Astrocyte (in vitro differentiated cells and primary cell): ENCODE measurements at regions not wholly inside any gene's neighbourhood (a gene's known extent, or its start where the extent isn't known, plus 50 kb on each side); places are given as distances from the start of the nearest gene placed in this dataset.
"Not testable (repeated sequence)": the region's sequence is repeated elsewhere in the genome, so short reads cannot be mapped to it uniquely, and the experiment has no call there.

ENCODE experiments used
- DNase-seq: peaks from one replicate; pipeline ENCODE4 v3.0.0-alpha.2; 2010; ENCODE audit warnings: low read depth
- FAIRE-seq: peaks from 2 replicates; lab custom pipeline; 2011; peaks lifted over from hg19 to GRCh38; lab: Jason Lieb, UNC
- H2AFZ ChIP-seq: 2 replicates; pipeline ENCODE4 v1.6.0; 2012; ENCODE audit warnings: low read depth, low read length, inconsistent platforms
- H3K27ac ChIP-seq: 2 replicates; pipeline ENCODE4 v1.5.1; 2011; ENCODE audit warnings: low read depth, low read length, inconsistent platforms
- H3K27me3 ChIP-seq: 2 replicates; pipeline ENCODE4 v1.6.0; 2011; ENCODE audit warnings: low read length, inconsistent platforms; ENCODE audit not compliant: insufficient read depth
- H3K36me3 ChIP-seq: 2 replicates; pipeline ENCODE4 v1.5.1; 2011; ENCODE audit warnings: low read length, inconsistent platforms; ENCODE audit not compliant: insufficient read depth
- H3K4me1 ChIP-seq: 2 replicates; pipeline ENCODE4 v1.5.1; 2011; ENCODE audit warnings: low read length, inconsistent platforms; ENCODE audit not compliant: insufficient read depth
- H3K4me2 ChIP-seq: 2 replicates; pipeline ENCODE4 v1.6.0; 2012; ENCODE audit warnings: low read length, inconsistent platforms
- H3K4me3 ChIP-seq: 2 replicates; pipeline ENCODE4 v1.5.1; 2011; ENCODE audit warnings: low read depth, mild to moderate bottlenecking, low read length, inconsistent platforms; ENCODE audit not compliant: insufficient read depth
- H3K79me2 ChIP-seq: 2 replicates; pipeline ENCODE4 v1.6.0; 2012; ENCODE audit warnings: mild to moderate bottlenecking, low read length, inconsistent platforms; ENCODE audit not compliant: insufficient read depth
- H3K9ac ChIP-seq: 2 replicates; pipeline ENCODE4 v1.6.0; 2012; ENCODE audit warnings: mild to moderate bottlenecking, low read length, inconsistent platforms
- H3K9me3 ChIP-seq: 2 replicates; pipeline ENCODE4 v1.5.1; 2012; ENCODE audit warnings: low read depth, mild to moderate bottlenecking, low read length, inconsistent platforms; ENCODE audit not compliant: insufficient read depth
- H4K20me1 ChIP-seq: 2 replicates; pipeline ENCODE4 v1.6.0; 2012; ENCODE audit warnings: low read length, inconsistent platforms; ENCODE audit not compliant: insufficient read depth
- H3K27ac Mint-ChIP-seq: one replicate; pipeline ENCODE4 v1.8.0; 2021; ENCODE audit warnings: mild to moderate bottlenecking, mixed read lengths; ENCODE audit not compliant: unreplicated experiment
- H3K27me3 Mint-ChIP-seq: one replicate; pipeline ENCODE4 v1.8.0; 2021; ENCODE audit warnings: low read depth, mixed read lengths; ENCODE audit not compliant: unreplicated experiment
- H3K36me3 Mint-ChIP-seq: one replicate; pipeline ENCODE4 v1.8.0; 2021; ENCODE audit warnings: low read depth, mixed read lengths; ENCODE audit not compliant: unreplicated experiment
- H3K4me1 Mint-ChIP-seq: one replicate; pipeline ENCODE4 v1.8.0; 2021; ENCODE audit warnings: low read depth, mixed read lengths; ENCODE audit not compliant: unreplicated experiment
- H3K4me3 Mint-ChIP-seq: one replicate; pipeline ENCODE4 v1.8.0; 2021; ENCODE audit warnings: mild to moderate bottlenecking, moderate library complexity, mixed read lengths; ENCODE audit not compliant: unreplicated experiment
- H3K9me3 Mint-ChIP-seq: one replicate; pipeline ENCODE4 v1.8.0; 2021; ENCODE audit warnings: mild to moderate bottlenecking, mixed read lengths; ENCODE audit not compliant: unreplicated experiment
- EZH2 ChIP-seq: IDR thresholded peaks from 2 replicates; pipeline ENCODE4 v1.6.1; 2012; ENCODE audit warnings: mild to moderate bottlenecking, low read length, inconsistent platforms; ENCODE audit not compliant: insufficient read depth
- TF ChIP-seq, protein P1 (sequence below): IDR thresholded peaks from 2 replicates; pipeline ENCODE4 v1.5.1; 2011; ENCODE audit warnings: low read depth, mild to moderate bottlenecking, inconsistent platforms, low read length, moderate library complexity; ENCODE audit not compliant: insufficient read depth

- no peak overlapping the region for H3K9ac ChIP-seq
- H4K20me1 ChIP-seq: no peaks in the 10 kb centered on the region
- H3K36me3 ChIP-seq: no peaks in the 10 kb centered on the region
- H3K27ac ChIP-seq: no peak overlapping the region
- no peak overlapping the region for H3K4me2 ChIP-seq
- no peaks in the 10 kb centered on the region for H3K27me3 ChIP-seq
- no peaks in the 10 kb centered on the region for H3K4me1 ChIP-seq
- Mint-ChIP-seq H3K27me3 (peaks cover 7% of the 10 kb centered on the region), H3K4me3 (no peak overlapping the region), H3K36me3 (no peaks in the 10 kb centered on the region), H3K9me3 (peaks cover 3% of the 10 kb centered on the region), H3K27ac (no peak overlapping the region), H3K4me1 (peaks cover 5% of the 10 kb centered on the region)
- no peaks in the 10 kb centered on the region for H3K9me3 ChIP-seq
- DNase-seq: no peak
- H3K79me2 ChIP-seq: no peaks in the 10 kb centered on the region
- FAIRE-seq: no peak
- H3K4me3 ChIP-seq: no peak overlapping the region
- H2AFZ ChIP-seq: no peak overlapping the region
- TF ChIP-seq, protein P1, sequence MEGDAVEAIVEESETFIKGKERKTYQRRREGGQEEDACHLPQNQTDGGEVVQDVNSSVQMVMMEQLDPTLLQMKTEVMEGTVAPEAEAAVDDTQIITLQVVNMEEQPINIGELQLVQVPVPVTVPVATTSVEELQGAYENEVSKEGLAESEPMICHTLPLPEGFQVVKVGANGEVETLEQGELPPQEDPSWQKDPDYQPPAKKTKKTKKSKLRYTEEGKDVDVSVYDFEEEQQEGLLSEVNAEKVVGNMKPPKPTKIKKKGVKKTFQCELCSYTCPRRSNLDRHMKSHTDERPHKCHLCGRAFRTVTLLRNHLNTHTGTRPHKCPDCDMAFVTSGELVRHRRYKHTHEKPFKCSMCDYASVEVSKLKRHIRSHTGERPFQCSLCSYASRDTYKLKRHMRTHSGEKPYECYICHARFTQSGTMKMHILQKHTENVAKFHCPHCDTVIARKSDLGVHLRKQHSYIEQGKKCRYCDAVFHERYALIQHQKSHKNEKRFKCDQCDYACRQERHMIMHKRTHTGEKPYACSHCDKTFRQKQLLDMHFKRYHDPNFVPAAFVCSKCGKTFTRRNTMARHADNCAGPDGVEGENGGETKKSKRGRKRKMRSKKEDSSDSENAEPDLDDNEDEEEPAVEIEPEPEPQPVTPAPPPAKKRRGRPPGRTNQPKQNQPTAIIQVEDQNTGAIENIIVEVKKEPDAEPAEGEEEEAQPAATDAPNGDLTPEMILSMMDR: no peak
- no peak for TF ChIP-seq EZH2
These were observed 74.4 kb upstream of the KIF2A start for GRCh38 chr5:62231576-62231975.

GRCh38 chr5:62232218-62232617 is 73.8 kb upstream of the KIF2A start:
- H3K9me3 ChIP-seq, H3K36me3 Mint-ChIP-seq, H3K4me3 Mint-ChIP-seq, H3K27ac ChIP-seq, H3K36me3 ChIP-seq, H3K4me1 Mint-ChIP-seq, H3K79me2 ChIP-seq, H3K9me3 Mint-ChIP-seq, H3K27ac Mint-ChIP-seq, H3K27me3 Mint-ChIP-seq, H4K20me1 ChIP-seq, H3K4me3 ChIP-seq, H3K9ac ChIP-seq, DNase-seq, H3K4me1 ChIP-seq, H2AFZ ChIP-seq, FAIRE-seq, H3K4me2 ChIP-seq, H3K27me3 ChIP-seq: not testable (repeated sequence)

- not testable (repeated sequence) for H4K20me1 ChIP-seq, H3K79me2 ChIP-seq, H3K9me3 Mint-ChIP-seq, H3K4me3 ChIP-seq, H2AFZ ChIP-seq, H3K4me1 ChIP-seq, H3K9me3 ChIP-seq, H3K4me1 Mint-ChIP-seq, H3K9ac ChIP-seq, H3K36me3 Mint-ChIP-seq, H3K27me3 Mint-ChIP-seq, H3K27ac ChIP-seq, H3K36me3 ChIP-seq, H3K27me3 ChIP-seq, H3K27ac Mint-ChIP-seq, H3K4me3 Mint-ChIP-seq, H3K4me2 ChIP-seq, FAIRE-seq
- peak; percentile 23 for DNase-seq
These were observed 72.6 kb upstream of the KIF2A start for GRCh38 chr5:62233083-62234046.

GRCh38 chr5:62236593-62236992 is 69.4 kb upstream of the KIF2A start:
- not testable (repeated sequence) for H3K36me3 ChIP-seq, H3K36me3 Mint-ChIP-seq, H3K4me3 ChIP-seq, H3K4me1 Mint-ChIP-seq, H3K27ac ChIP-seq, DNase-seq, H3K27me3 ChIP-seq, H4K20me1 ChIP-seq, H2AFZ ChIP-seq, H3K9ac ChIP-seq, H3K4me3 Mint-ChIP-seq, FAIRE-seq, H3K9me3 Mint-ChIP-seq, H3K79me2 ChIP-seq, H3K4me2 ChIP-seq, H3K9me3 ChIP-seq, H3K27me3 Mint-ChIP-seq, H3K4me1 ChIP-seq, H3K27ac Mint-ChIP-seq

GRCh38 chr5:62237944-62238343 is 68.1 kb upstream of the KIF2A start:
- not testable (repeated sequence) for H3K27ac ChIP-seq, H3K4me3 ChIP-seq, H3K36me3 ChIP-seq, DNase-seq, H2AFZ ChIP-seq, H3K27me3 Mint-ChIP-seq, H3K9me3 ChIP-seq, H3K4me1 Mint-ChIP-seq, H3K27ac Mint-ChIP-seq, H3K4me3 Mint-ChIP-seq, H3K27me3 ChIP-seq, H3K9me3 Mint-ChIP-seq, H3K4me1 ChIP-seq, H3K79me2 ChIP-seq, H3K9ac ChIP-seq, H3K36me3 Mint-ChIP-seq, H3K4me2 ChIP-seq, FAIRE-seq, H4K20me1 ChIP-seq
